Ovary (tissue), 3 donors: ENCODE measurements at regions not wholly inside any gene's neighbourhood (a gene's known extent, or its start where the extent isn't known, plus 50 kb on each side); places are given as distances from the start of the nearest gene placed in this dataset.

ENCODE experiments used
- CTCF ChIP-seq, 3 donors: fragments of 450-650 bp in 2 of 3; fragments of 200-600 bp in 1 of 3; IDR thresholded peaks; one replicate each; pipeline versions ENCODE4 v1.5.1 to v1.8.0; 2016 to 2022; ENCODE audit warnings: antibody characterized with exemption in 3 of 3, mild to moderate bottlenecking in 1 of 3
- EP300 ChIP-seq: sonication (generic); formaldehyde crosslinking; IDR thresholded peaks from one replicate; pipeline ENCODE4 v1.6.1; 2017; ENCODE audit warnings: antibody characterized with exemption
- POLR2A ChIP-seq: fragments of 450-650 bp; IDR thresholded peaks from one replicate; pipeline ENCODE4 v1.6.1; 2017; ENCODE audit warnings: antibody characterized with exemption, mild to moderate bottlenecking, moderate library complexity
- donor health status: DM: no; HTN: no; CAD: no.

- no peak for TF ChIP-seq CTCF (IDR thresholded peaks at IDR 0.05)
- no peak for TF ChIP-seq EP300
- no peak for TF ChIP-seq POLR2A
Measured at GRCh38 chr11:62055970-62056369, 67.8 kb upstream of the INCENP start.
